Tibial artery (tissue), 4 donors: ENCODE measurements at regions not wholly inside any gene's neighbourhood (a gene's known extent, or its start where the extent isn't known, plus 50 kb on each side); places are given as distances from the start of the nearest gene placed in this dataset.

Source experiments
- DNase-seq, 2 donors: peaks; one replicate each; pipeline ENCODE4 v3.0.0-alpha.2; 2019
- H3K27ac ChIP-seq, 2 donors: fragments of 200-600 bp; sonication (generic) in 1 of 2; 1 replicate in 1 of 2; 2 replicates in 1 of 2; pipeline ENCODE4 v1.5.1; 2018 to 2019; ENCODE audit warnings: mild to moderate bottlenecking in 1 of 2
- H3K27me3 ChIP-seq, 2 donors: fragments of 200-600 bp; sonication (generic) in 1 of 2; one replicate each; pipeline versions ENCODE4 v1.5.1 to v1.6.0; 2016 to 2019
- H3K36me3 ChIP-seq, 3 donors: fragments of 200-600 bp; sonication (generic) in 2 of 3; one replicate each; pipeline ENCODE4 v1.5.1; 2016 to 2019; ENCODE audit warnings: mild to moderate bottlenecking in 2 of 3
- H3K4me1 ChIP-seq, 4 donors: fragments of 200-600 bp; sonication (generic) in 2 of 4; 1 replicate in 3 of 4; 2 replicates in 1 of 4; pipeline ENCODE4 v1.5.1; 2016 to 2019
- H3K4me3 ChIP-seq, 2 donors: fragments of 200-600 bp; sonication (generic) in 1 of 2; 1 replicate in 1 of 2; 2 replicates in 1 of 2; pipeline ENCODE4 v1.5.1; 2018 to 2019; ENCODE audit warnings: mild to moderate bottlenecking in 2 of 2
- H3K9me3 ChIP-seq, 3 donors: fragments of 200-600 bp; sonication (generic) in 1 of 3; one replicate each; pipeline ENCODE4 v1.5.1; 2016 to 2019
- CTCF ChIP-seq, 2 experiments: fragments of 200-600 bp in 1 of 2; fragments of 450-650 bp in 1 of 2; IDR thresholded peaks; one replicate each; pipeline ENCODE4 v1.5.1; 2017 to 2019; ENCODE audit warnings: antibody characterized with exemption in 2 of 2, mild to moderate bottlenecking in 1 of 2, moderate library complexity in 1 of 2
- intact Hi-C: fragments of 100-400 bp; cut with DNase I; formaldehyde crosslinking; loops from one replicate; pipeline ENCODE4 v1.15.0; 2023; ENCODE audit warnings: low total_unique reads

GRCh38 chr4:81921751-81922159, 450.0 kb upstream of the RASGEF1B start:
- Histone ChIP-seq H3K9me3 (no peaks in the 10 kb centered on the region), H3K27me3 (no peaks in the 10 kb centered on the region), H3K4me1 (no peaks in the 10 kb centered on the region), H3K4me3 (no peak overlapping the region), H3K27ac (no peak overlapping the region), H3K36me3 (no peaks in the 10 kb centered on the region)
- intact Hi-C loops = no loop called here
- no peak for TF ChIP-seq CTCF (IDR thresholded peaks at IDR 0.05)
- no peak for DNase-seq

GRCh38 chr4:81919810-81920209, 448.1 kb upstream of the RASGEF1B start:
- no peak overlapping the region for H3K27ac ChIP-seq
- intact Hi-C loops = no loop called here
- no peaks in the 10 kb centered on the region for H3K9me3 ChIP-seq
- DNase-seq = no peak
- H3K36me3 ChIP-seq = no peaks in the 10 kb centered on the region
- no peaks in the 10 kb centered on the region for H3K27me3 ChIP-seq
- no peaks in the 10 kb centered on the region for H3K4me1 ChIP-seq
- no peak overlapping the region for H3K4me3 ChIP-seq
- no peak for TF ChIP-seq CTCF (IDR thresholded peaks at IDR 0.05)

- H3K27me3 ChIP-seq = no peaks in the 10 kb centered on the region
- no peaks in the 10 kb centered on the region for H3K36me3 ChIP-seq
- peak in 1 of 2 experiments; percentile 5 for TF ChIP-seq CTCF (IDR thresholded peaks at IDR 0.05)
- no peak overlapping the region for H3K27ac ChIP-seq
- no peak for DNase-seq
- H3K9me3 ChIP-seq = no peaks in the 10 kb centered on the region
- H3K4me3 ChIP-seq = no peak overlapping the region
- intact Hi-C loops = no loop called here
- H3K4me1 ChIP-seq = no peaks in the 10 kb centered on the region
Observed at GRCh38 chr4:81919223-81919622, 447.5 kb upstream of the RASGEF1B start.

GRCh38 chr4:81915430-81915829, 443.7 kb upstream of the RASGEF1B start:
- no peak for DNase-seq
- Histone ChIP-seq H3K27me3 (no peaks in the 10 kb centered on the region), H3K4me3 (no peak overlapping the region), H3K9me3 (no peaks in the 10 kb centered on the region), H3K36me3 (no peaks in the 10 kb centered on the region), H3K4me1 (no peaks in the 10 kb centered on the region), H3K27ac (no peak overlapping the region)
- no peak for TF ChIP-seq CTCF (IDR thresholded peaks at IDR 0.05)
- intact Hi-C loops = no loop called here

- Histone ChIP-seq H3K27ac (no peak overlapping the region), H3K9me3 (no peaks in the 10 kb centered on the region), H3K4me1 (no peaks in the 10 kb centered on the region), H3K27me3 (no peaks in the 10 kb centered on the region), H3K36me3 (no peaks in the 10 kb centered on the region), H3K4me3 (no peak overlapping the region)
- DNase-seq = no peak
- TF ChIP-seq CTCF (IDR thresholded peaks at IDR 0.05) = no peak
- intact Hi-C loops = no loop called here
Observed at GRCh38 chr4:81914623-81915022, 442.9 kb upstream of the RASGEF1B start.

GRCh38 chr4:81913427-81913879, 441.7 kb upstream of the RASGEF1B start:
- Histone ChIP-seq H3K4me1 (no peaks in the 10 kb centered on the region), H3K27me3 (no peaks in the 10 kb centered on the region), H3K9me3 (no peaks in the 10 kb centered on the region), H3K27ac (no peak overlapping the region), H3K4me3 (no peak overlapping the region), H3K36me3 (no peaks in the 10 kb centered on the region)
- intact Hi-C loops = no loop called here
- no peak for DNase-seq
- peak; percentile 20 to 47 for TF ChIP-seq CTCF (IDR thresholded peaks at IDR 0.05)
